Endometrium (tissue), 2 donors: ENCODE measurements at regions not wholly inside any gene's neighbourhood (a gene's known extent, or its start where the extent isn't known, plus 50 kb on each side); places are given as distances from the start of the nearest gene placed in this dataset.
"Not testable (repeated sequence)": the region's sequence is repeated elsewhere in the genome, so short reads cannot be mapped to it uniquely, and the experiment has no call there.

Experiments used
- FAIRE-seq: peaks from 2 replicates; lab custom pipeline; 2012; peaks lifted over from hg19 to GRCh38; lab: Jason Lieb, UNC
- donor health status: control.
- donor health status: control.

- no peak for FAIRE-seq
Observed at GRCh38 chr14:24744641-24745040, 110.7 kb upstream of the GZMB start.

DNA sequence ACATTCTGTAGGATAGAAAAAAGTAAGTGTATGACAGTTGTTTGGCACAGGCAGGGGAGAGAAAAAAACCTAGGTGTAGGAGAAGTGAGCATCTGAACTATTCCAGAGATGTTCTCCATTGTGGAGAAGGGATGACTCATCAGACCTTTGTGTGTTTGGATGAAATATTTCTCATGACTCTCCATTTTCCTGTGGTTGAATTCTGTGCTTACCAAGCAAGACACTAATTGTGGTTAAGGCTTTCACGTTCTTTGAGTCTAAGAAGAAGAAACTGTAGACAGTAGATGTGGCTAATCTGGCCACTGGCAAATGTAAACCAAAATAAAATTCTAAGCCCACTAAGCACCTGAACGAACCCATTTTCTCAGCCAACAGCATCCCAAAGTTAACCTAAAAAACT, 107.9 kb upstream of the GZMB start:
- no peak for FAIRE-seq

DNA sequence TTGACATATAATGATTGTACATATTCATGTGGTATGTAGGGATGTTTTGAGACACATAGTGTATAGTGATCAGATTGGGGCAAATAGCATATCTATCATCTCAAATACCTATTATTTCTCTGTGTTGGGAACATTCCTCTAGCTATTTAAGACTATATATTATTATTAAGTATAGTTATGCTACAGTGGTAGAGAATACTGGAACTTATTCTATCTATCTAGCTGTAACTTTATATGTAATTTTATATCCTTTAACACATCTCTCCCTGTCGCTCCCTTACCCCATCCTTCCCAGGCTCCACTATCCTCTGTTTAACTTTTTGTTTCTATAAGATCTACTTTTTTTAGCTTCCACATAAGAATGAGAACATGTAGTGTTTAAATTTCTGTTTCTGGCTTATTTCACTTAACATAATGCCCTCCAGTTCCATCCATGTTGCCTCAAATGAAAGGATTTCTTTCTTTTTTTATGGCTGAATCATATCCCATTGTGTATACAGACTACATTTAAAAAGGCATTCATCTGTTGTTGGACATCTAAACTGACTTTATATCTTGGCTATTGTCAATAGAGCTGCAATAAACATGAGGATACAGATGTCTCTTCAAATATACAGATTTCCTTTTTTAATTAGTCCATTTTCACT, 102.1 kb upstream of the GZMB start:
- FAIRE-seq: no peak

GRCh38 chr14:24734917-24735500, 101.0 kb upstream of the GZMB start:
- no peak for FAIRE-seq

DNA sequence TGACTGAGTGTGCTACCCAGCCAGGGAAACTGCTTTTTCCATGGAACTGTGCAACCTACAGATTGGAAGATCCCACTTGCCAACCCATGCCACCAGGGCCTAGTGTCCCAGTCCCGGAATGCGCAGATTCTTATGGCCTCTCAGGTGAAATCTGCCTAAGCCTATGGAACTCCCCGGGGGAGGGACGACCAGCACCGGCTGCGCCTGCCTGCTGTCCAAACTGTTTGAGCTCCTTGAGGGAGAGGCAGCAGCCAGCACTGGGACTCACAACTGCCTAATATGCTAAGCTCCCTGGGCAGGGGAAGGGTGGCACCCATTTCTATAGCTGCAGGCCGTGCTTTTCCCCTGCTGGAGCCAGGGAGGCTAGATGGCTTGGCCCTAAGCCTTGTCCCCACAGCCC, 92.5 kb upstream of the GZMB start:
- no peak for FAIRE-seq

- FAIRE-seq: no peak
Observed at GRCh38 chr14:24725311-24725710, 91.3 kb upstream of the GZMB start.

DNA sequence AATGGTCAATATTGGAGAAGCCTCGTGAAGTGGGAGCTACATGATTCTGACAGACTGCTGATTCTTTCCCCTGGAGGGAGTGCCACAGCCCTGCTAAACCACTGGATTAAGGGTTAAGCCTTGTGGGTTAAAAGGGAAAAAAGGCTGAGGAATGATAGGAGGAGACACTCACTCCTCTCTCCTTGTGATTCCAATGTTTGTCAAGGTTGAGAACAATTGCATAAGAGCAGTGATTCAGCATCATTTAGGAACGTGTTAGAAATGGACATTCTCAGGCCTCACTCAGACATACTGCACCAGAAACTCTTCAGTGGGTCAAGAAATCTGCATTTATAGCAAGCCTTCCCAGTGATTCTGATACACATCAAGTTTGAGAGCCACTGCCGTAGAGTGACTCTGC, 87.8 kb upstream of the GZMB start:
- no peak for FAIRE-seq

- FAIRE-seq: no peak
Observed at GRCh38 chr14:24715239-24715638, 81.2 kb upstream of the GZMB start.

DNA sequence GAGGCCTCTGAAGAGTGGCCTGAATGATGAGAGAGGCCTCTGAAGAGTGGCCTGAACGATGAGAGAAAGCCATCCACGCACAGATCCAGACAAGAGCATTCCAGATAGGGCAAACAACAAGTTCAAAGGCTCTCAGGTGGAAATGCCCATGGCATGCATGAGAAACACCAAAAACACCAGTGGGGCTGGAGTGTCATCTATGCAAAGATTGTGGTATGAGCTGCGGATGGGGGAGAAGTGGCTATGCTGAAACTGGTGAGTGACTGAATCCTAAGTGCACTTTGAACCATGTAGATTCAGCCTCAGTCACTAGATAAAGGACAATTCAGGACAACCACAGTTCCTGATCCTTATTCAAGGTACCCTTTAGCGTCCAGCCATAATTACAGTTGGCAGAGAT, 79.4 kb upstream of the GZMB start:
- no peak for FAIRE-seq

- FAIRE-seq: no peak
Observed at GRCh38 chr14:24712909-24713308, 78.9 kb upstream of the GZMB start.

DNA sequence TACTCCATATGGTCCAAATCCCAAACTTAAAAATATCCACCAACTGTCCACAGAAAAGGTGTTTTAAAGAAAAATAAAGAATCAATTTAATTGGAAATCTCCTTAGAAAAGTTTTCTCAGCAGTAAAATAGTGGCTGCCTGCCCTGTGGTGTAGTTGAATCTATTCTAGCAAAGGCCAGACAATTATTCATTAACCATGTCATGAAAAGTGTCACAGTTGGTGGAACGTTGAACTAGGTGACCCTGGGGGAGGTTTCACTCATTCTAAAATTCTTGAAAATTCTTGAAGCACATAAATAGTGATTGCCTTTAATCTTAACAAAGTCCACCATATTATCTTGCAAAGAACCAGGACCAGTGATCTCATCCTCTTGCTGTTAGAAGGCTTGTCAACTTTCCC, 78.4 kb upstream of the GZMB start:
- no peak for FAIRE-seq

GRCh38 chr14:24710403-24711112, 76.6 kb upstream of the GZMB start:
- peak; percentile 76 for FAIRE-seq

GRCh38 chr14:24708684-24709083, 74.7 kb upstream of the GZMB start:
- FAIRE-seq: no peak

- no peak for FAIRE-seq
Observed at GRCh38 chr14:24706351-24706750, 72.4 kb upstream of the GZMB start.

- no peak for FAIRE-seq
Observed at GRCh38 chr14:24705840-24706239, 71.8 kb upstream of the GZMB start.

GRCh38 chr14:24701062-24701461, 67.1 kb upstream of the GZMB start:
- no peak for FAIRE-seq

DNA sequence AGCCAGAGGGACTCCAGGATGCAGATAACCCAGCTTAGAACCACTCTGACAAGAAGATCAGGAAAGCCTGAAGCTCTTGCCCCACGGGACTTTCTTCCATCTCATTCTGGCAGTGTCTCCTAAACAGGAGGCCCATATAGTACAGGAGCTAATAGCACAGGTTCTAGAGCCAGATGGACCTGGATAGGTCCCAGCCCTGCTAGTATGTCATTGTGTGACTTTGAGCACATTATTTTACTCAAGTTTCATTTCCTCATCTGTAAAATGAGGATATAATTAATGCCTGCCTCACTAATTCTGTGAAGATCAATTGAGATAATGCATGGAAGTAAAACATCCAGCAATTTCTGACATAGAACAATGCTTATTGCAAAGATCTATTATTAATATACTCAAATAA, 66.5 kb upstream of the GZMB start:
- no peak for FAIRE-seq

DNA sequence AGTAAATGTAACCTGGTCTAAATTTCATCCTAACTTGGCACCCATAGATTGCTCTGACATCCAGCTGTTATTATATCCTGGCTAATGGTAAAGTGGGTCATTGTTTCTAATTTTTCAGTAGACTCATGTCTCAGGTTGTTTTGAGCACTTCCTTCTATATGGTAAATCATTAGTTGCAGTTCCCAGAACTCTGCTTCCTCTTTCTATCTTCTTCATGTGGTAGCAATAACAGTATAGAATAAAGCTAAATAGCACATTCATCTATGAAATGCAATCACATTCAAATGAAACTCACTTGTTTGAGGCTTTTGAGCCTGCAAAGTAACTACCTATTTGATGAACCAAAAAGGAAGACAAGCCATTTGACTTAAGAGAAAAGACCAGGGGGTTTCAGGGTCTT, 65.1 kb upstream of the GZMB start:
- no peak for FAIRE-seq

- FAIRE-seq: not testable (repeated sequence)
Observed at GRCh38 chr14:24696280-24696920, 62.4 kb upstream of the GZMB start.

DNA sequence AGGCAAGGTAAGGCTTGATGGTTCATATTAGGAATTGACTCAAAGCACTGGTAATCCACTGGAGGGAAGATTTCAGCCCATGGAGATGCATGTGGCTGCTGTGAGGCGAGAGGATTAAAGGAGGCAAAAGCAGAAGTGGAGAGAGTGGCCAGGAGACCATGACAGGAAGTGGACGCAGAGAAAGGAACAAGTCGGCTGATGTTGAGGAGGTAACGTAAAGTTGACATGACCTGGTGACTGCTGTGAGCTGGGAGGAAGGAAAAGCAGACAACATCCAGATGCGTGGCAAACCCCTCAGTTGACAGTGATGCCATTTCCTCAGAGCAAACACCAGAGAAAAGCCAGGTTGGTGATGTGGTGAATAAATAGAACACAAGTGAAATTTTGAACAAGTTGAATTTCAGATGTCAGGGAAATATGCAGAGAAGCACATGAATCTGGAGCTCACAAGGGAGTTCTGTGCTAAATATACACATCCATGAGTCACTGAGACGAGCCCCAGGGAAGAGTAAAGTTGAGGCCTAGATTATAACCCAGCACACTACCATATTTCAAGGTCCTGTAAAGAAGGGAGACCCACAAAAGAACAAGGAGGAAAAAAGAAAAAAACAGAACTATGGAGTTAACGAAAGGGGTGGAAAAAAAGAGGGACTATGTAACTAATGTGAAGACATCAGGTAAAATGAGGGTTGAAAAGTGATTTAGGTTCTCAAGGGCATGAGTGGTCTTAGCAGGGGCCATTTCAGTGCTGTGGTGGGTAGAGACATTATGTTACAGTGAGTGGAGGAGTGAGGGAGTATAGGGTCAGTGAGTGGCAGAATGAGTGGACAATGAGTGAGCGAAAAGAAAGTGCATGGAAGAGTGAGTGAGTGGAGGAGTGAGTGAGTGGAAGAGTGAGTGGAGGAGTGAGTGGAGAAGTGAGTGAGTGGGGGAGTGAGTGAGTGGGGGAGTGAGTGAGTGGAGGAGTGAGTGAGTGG, 61.6 kb upstream of the GZMB start:
- FAIRE-seq: no peak

- FAIRE-seq: no peak
Observed at GRCh38 chr14:24694680-24695079, 60.7 kb upstream of the GZMB start.

DNA sequence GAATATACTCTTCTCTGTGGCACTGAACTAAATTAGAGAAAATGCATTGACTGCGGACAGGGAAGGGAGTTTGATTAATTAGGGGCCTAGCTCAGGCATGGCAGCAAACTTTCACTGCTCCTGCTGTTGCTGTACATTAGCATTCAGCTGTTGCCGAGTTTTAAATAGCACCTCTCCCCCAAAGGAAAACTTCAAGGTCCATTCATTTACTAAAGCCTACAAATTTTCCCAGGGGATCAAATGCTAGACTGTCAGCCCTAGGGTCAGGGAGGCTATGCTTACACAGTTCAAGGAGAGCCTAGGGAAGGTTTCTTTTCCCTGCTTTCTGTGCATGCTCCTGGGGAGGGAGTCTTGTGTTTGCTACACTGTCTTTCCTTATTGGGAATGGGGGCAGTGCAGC, 60.0 kb upstream of the GZMB start:
- no peak for FAIRE-seq
